ENCODE measurements at regions not wholly inside any gene's neighbourhood (a gene's known extent, or its start where the extent isn't known, plus 50 kb on each side); places are given as distances from the start of the nearest gene placed in this dataset.
"Not testable (repeated sequence)": the region's sequence is repeated elsewhere in the genome, so short reads cannot be mapped to it uniquely, and the experiment has no call there.

- DNase-seq (ENCODE audit: low read depth in 2 of 2), result not testable (repeated sequence)
Observed at GRCh38 chr18:60015826-60016225, 116.0 kb downstream of the PMAIP1 start.

- DNase-seq (ENCODE audit: low read depth in 2 of 2), result not testable (repeated sequence)
Observed at GRCh38 chr18:60013148-60013547, 113.4 kb downstream of the PMAIP1 start.

GRCh38 chr18:60010984-60011383 is 111.2 kb downstream of the PMAIP1 start:
- DNase-seq (ENCODE audit: low read depth in 2 of 2), result no peak

- DNase-seq (ENCODE audit: low read depth in 2 of 2), result no peak
Observed at GRCh38 chr18:60010513-60010912, 110.7 kb downstream of the PMAIP1 start.

- DNase-seq (ENCODE audit: low read depth in 2 of 2), result no peak
Observed at GRCh38 chr18:60007661-60008060, 107.9 kb downstream of the PMAIP1 start.

GRCh38 chr18:60003610-60004185 is 103.9 kb downstream of the PMAIP1 start:
- DNase-seq (ENCODE audit: low read depth in 2 of 2), result no peak

GRCh38 chr18:59996370-59996966 is 96.7 kb downstream of the PMAIP1 start:
- no peak for DNase-seq (ENCODE audit: low read depth in 2 of 2)

- DNase-seq (ENCODE audit: low read depth in 2 of 2), result no peak
Observed at GRCh38 chr18:59994357-59994756, 94.6 kb downstream of the PMAIP1 start.

- DNase-seq (ENCODE audit: low read depth in 2 of 2), result no peak
Observed at GRCh38 chr18:59993560-59993959, 93.8 kb downstream of the PMAIP1 start.

GRCh38 chr18:59990121-59990823 is 90.5 kb downstream of the PMAIP1 start:
- no peak for DNase-seq (ENCODE audit: low read depth in 2 of 2)

GRCh38 chr18:59988098-59988706 is 88.4 kb downstream of the PMAIP1 start:
- DNase-seq (ENCODE audit: low read depth in 2 of 2), result peak; percentile 15 to 23

- no peak for DNase-seq (ENCODE audit: low read depth in 2 of 2)
Observed at GRCh38 chr18:59987102-59987501, 87.3 kb downstream of the PMAIP1 start.

GRCh38 chr18:59986139-59986538 is 86.3 kb downstream of the PMAIP1 start:
- no peak for DNase-seq (ENCODE audit: low read depth in 2 of 2)

GRCh38 chr18:59985289-59985688 is 85.5 kb downstream of the PMAIP1 start:
- DNase-seq (ENCODE audit: low read depth in 2 of 2), result no peak

- no peak for DNase-seq (ENCODE audit: low read depth in 2 of 2)
Observed at GRCh38 chr18:59983506-59983905, 83.7 kb downstream of the PMAIP1 start.

- no peak for DNase-seq (ENCODE audit: low read depth in 2 of 2)
Observed at GRCh38 chr18:59980188-59980637, 80.4 kb downstream of the PMAIP1 start.

- no peak for DNase-seq (ENCODE audit: low read depth in 2 of 2)
Observed at GRCh38 chr18:59971871-59972428, 72.2 kb downstream of the PMAIP1 start.

GRCh38 chr18:59971144-59971543 is 71.3 kb downstream of the PMAIP1 start:
- DNase-seq (ENCODE audit: low read depth in 2 of 2), result not testable (repeated sequence)

- DNase-seq (ENCODE audit: low read depth in 2 of 2), result not testable (repeated sequence)
Observed at GRCh38 chr18:59969477-59970028, 69.8 kb downstream of the PMAIP1 start.

- no peak for DNase-seq (ENCODE audit: low read depth in 2 of 2)
Observed at GRCh38 chr18:59968583-59968982, 68.8 kb downstream of the PMAIP1 start.

GRCh38 chr18:59967878-59968277 is 68.1 kb downstream of the PMAIP1 start:
- no peak for DNase-seq (ENCODE audit: low read depth in 2 of 2)

- DNase-seq (ENCODE audit: low read depth in 2 of 2), result no peak
Observed at GRCh38 chr18:59966913-59967312, 67.1 kb downstream of the PMAIP1 start.

Measured in fibroblast of skin of left biceps (primary cell).